Dermis blood vessel endothelial cell (primary cell): ENCODE measurements at regions not wholly inside any gene's neighbourhood (a gene's known extent, or its start where the extent isn't known, plus 50 kb on each side); places are given as distances from the start of the nearest gene placed in this dataset.

Experiments used
- DNase-seq: peaks from one replicate; pipeline ENCODE4 v3.0.0; 2010

DNA sequence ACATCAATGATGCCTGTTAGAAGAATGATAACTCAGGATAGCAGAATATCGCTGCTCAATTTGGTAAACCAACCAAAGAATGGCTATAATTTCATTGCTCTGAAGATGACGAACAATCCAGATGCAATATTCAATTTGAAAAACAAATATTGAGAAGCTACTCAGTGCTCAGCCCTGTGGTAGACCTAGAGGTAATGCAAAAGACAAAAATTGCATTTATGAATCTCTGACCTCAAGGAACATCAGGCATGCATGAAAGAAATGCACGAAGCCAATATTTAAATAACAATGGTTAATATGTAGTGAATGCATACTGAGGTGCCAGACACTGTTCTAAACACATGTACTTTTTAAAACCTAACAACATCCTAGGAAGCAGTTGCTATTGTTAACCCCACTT is 298.6 kb upstream of the TMTC1 start:
- no peak for DNase-seq

DNA sequence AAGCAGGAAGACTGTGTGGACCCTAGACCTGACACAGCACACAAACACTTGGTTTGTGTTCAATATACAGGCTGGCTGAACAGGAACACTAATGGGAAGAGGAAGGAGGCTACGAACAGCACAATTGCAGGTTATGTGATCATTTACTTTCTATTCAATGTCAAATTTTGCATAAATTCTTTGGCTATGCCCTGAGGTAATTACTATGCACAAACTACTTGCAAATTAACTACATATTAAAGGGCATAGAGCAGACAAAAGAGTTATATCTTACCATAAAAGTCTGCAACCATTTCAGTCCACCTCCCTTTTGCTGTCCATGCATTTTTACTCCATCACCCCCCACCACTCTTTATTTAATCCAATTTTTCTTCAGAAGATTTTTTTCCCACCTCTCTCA is 291.2 kb upstream of the TMTC1 start:
- no peak for DNase-seq

DNA sequence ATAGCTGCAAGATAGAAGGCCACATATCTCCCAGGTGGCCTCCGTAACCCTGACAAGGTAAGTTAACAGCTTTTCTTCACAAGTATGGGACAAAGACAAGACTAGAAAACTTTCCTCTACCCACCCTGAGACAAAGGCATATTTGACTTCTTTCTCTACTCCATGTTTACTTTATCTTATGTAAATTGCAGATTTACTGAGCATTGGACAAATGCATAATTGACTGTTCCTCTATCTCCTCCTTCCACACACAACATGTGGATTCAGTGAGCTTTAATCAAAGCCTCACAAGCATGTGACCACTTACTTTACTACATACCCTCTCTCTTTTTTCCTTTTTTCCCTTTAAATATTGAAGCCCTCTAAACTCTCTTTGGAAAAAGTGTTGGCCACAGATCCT is 289.1 kb upstream of the TMTC1 start:
- DNase-seq = no peak

DNA sequence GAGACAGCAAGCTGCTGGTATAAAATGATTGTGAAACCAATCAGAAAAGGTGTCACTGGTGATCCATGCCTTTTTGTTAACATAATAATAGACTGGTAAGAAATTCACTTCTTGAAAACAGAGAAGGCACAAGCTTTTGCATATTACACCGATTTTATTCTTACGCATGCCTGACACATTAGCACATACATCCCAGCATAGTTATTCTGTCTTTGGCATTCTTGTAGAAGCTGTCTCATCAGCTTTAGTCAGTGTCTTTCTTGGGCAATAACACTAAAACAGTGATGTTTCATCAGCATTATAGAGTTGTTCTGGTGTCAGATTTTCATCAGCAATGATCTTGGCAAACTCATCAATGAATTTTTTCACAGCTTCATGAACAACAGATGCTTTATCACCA is 283.4 kb upstream of the TMTC1 start:
- no peak for DNase-seq

DNA sequence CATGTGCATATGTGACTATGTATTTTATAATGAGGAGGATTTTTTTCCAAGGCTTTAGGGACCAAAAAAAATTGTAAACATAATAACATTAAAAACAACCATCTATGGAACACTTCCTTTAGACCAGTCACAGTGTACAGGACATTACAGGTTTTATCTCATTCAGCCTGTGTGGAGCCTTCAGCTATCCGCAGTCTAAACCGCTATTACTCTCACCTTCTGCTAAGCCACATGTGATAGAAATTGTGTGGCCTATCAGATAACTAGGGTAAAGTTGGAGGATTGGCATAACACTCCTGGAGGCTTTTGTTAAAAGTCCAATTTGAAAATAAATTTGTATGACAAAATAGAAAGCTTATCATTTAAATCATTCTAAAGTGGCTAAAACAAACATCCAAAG is 281.2 kb upstream of the TMTC1 start:
- no peak for DNase-seq

DNA sequence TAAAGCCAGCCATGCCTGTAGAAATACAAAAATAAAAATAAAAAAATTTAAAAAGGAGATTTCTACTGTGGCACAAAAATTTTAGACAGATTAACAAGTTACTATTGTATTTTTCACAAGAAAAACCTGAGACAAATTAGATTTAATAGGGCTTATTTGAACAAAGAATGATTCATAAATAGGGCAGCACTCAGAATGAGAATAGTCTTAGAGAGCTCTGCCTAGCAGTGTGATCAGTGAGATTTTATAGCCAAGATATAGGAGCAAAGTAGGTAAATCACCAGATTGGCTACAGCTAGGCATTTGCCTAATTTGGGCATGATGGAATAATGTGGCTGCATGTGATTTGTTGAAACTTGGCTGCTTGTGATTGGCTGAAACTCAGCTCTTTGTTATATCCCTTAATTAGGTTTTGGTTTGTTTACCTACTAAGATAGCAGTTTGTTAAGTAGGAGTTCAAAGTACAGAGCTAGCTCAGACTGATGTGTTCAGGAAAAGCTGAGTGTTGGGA is 279.7 kb upstream of the TMTC1 start:
- no peak for DNase-seq

DNA sequence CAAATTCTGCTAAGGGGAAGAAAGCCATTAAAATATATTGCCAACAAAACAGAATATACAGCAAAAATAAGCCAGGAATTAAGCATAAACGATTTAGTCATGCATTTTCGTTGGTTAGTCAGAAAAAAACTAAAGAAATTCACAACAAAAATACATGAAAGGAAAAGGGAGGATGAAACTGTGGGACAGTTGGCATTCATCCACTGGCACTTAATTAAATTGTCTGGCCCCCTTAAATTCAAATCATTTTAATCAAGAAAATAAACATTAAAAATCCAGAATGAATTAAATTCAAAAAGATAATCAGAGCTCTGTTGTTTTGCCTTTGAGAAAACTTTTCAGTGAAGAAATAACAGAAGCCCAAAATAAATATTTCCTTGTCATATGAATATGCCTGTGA is 264.6 kb upstream of the TMTC1 start:
- DNase-seq = no peak

DNA sequence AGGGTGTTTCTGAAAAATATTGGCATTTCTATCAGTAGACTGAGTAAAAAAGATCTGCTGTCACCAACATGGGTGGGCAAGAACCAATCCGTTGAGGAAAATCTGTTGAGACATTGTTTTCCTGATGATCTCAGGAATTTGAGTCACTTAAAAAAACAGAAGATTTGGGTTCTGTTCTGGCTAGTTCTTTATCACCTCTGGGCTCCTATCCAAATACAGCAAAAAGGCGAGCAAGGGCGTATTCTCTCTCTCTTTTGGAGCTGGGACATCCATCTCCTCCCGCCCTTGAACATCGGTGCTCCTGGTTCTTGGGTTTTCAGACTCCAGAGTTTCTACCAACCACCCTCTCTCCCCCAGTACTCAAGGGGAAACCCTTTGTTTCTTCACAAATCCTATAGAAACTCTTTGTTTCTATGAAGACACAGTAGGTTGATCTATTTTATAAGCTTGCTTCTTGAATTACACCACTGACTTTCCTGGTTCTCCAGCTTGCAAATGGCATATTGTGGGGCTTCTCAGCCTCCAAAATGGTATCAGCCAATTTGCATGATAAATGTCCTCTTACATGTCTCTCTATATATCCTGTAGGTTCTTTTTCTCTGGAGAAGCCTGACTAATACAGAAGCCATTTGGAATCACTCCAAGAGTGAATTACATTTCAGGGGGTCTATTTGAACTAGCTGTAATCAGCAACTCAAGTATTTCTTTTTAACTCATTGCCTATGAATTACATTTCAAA is 263.9 kb upstream of the TMTC1 start:
- peak; percentile 63 for DNase-seq

DNA sequence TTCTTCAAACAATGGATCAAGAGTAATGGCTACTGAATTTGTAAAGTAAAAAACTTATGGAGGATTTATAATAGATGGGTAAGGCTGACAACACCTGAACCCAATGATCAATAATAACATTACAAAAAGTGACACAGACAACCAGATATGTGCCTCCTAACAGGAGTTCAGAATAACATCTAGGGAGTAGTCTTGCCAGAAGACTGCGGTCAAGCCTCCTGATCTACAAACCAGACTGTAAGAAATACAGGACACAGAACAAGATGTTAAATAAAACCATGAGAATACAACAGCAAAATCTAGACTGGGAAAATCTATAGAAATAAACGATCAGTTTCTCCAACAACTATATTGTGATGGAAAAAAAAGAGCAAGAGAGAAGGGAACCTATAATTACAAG is 262.6 kb upstream of the TMTC1 start:
- DNase-seq = no peak

DNA sequence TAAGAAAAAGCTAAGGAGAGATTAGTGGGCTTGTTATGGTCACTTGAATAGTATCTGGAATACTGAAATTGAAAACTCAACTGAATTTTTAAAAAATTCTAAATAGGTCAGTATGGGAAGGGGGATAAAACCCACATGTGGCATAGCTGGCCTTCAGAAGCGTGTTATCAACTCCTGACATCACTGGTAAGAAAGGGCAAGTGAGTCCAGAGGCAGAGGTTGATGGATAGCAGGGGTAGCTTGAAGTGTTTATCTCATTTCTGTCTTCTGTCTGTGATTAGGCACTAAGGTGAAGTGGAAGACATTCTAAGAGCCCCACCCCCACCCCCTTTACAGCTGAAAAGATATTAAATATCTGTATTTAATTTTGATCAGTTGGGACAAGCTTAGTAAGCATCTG is 261.4 kb upstream of the TMTC1 start:
- no peak for DNase-seq

DNA sequence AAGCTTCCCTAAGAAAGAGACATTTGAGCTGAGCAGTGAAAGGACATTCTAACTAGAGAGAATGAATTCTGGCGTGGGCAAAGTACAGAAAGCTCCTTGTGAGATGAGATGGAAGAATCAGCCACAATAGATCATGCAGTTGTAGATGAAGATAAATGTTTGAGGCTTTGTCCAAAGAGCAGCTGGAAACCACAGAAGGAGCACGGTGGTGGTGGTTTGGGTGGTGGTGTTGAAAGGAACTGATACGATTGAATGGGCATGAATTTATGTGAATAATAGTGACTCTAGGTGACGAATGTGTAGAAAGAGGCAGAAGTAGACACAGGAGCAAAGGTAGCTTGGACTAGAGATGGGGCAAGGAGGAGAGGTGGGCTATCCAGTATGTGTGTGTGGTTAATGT is 260.5 kb upstream of the TMTC1 start:
- no peak for DNase-seq

DNA sequence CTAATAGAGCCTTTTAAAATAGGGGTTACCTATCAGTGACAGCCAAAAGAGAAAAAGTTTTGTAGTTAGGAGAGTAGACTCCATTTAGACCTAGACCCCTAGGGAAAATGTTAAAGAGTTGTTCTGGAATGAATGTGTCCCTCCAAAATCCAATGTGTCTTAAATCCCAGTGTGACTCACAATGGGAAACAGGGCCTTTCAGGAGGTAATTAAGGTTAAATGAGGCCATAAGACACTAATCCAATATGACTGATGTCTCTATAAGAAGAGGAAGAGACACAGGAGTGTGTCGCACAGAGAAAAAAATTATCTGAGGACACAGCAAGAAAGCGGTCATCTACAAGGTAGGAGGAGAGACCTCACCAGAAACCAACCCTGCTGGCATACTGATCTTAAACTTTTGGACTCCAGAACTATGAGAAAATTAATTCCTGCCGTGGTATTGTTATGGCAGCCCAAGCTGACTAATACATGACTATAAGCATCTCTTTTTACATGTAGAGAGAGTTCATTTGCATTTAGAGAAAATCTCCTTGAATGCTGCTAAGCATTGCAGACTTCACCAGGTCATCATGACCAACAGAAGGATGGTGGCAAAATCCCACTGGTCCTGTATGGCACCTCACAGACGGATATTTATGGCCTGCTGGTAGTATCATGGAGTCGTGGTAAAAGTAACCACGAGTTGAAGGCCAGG is 259.6 kb upstream of the TMTC1 start:
- DNase-seq = no peak

DNA sequence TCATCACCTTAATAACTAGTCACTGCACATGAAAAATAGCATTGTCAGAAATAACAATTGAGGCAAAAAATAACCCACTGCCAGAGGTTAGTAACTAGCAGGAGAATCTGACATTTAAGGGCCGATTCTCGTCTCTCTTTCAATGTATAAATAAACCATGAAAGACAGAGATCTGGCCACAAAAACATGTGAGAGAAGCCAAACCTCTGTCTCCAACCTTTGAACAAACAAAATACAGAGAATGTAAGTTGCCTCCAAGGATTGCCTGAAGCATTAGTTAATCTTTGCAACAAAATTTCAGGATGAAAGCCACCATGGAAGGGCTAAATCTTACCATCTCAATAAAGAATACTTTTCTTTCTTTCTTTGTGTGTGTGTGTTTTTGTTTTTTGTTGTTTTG is 257.4 kb upstream of the TMTC1 start:
- no peak for DNase-seq

DNA sequence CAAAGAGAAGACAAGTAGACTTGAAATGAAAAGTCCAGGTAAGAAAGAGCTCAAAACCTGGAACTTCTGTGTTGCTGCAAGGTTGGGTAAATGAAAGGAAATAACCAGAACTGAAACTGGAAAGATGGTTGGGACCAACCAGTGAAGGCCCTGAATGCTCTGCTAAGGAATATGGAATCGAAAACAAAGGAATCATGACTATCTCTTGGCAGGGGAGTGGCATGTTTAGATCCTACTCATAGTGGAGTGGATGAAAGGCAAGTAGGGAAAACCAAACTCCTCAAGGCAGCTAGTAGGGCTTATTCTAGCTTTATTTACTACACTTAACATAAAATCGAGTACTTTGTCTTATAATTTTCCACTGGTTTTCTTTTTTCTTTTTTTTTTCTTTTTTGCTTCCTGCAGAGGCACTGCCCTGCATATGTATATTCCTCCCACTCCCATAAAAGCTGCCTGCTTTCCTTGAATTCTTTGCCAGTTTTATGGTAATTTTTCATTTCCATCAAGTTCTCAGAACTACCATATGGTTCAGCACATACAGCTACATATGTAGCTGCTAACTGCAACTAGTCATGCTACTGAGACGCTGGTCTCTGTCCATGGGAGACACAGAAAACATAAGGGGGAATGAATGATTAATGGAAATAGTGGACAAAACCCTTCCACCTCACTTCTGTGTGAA is 247.1 kb upstream of the TMTC1 start:
- no peak for DNase-seq

DNA sequence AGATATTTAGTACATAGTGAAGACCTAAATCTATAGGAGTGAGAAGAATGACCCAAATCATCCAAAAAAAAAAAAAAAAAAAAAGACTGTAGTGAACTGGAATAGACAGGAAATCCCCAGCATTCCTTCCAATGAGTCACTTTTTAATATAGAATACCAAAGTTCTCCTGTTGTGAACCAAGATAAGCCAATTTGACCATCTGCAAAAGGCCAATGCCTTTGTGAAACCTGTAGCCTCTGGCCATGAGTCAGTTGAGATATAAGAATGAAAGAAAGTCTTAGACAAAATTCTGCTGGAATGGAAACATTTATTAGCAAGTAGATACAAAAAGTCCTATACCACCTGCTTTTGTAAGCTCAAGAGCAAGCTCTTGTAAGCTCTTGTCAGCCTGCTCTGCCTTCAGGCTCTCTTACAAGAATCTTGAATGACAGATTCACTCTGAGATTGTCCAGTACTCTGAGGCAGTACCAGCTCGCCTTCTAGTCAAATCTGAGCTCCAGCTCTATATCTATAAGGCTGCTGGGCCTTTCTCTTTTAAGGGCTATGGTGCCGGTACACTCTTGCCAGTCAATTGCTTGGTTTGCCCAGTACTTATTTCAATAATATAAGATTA is 243.0 kb upstream of the TMTC1 start:
- peak; percentile 94 for DNase-seq

DNA sequence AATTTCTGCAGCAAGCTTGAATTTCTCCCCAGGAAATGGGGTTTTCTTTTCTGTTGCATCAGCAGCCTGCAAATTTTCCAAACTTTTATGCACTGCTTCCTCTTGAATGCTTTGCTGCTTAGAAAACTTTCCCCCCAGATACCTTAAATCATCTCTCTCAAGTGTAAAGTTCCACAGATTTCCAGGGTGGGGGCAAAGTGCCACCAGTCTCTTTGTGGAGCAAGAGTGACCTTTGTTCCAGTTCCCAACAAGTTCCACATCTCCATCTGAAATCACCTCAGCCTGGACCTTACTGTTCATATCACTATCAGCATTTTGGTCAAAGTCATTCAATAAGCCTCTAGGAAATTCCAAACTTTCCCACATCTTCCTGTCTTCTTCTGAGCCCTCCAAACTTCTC is 241.6 kb upstream of the TMTC1 start:
- DNase-seq = no peak

DNA sequence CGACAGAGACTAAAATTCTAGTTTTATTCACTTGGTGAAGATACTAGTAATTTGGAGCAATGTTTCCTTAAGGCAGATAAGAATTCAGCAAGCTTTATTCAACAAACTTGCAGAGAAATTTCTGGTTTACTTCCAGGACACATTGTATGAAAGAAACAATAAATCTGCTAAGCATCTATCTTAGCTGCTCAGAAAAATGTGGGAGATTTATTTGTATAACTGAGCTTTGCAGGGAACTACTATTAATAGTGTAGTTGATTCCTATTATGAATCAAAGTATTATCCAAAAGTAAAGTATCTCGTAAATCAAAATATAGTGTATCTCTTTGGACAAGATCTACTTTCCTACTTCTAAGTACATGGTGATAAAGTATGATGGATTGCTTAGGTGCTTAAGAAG is 239.4 kb upstream of the TMTC1 start:
- no peak for DNase-seq

DNA sequence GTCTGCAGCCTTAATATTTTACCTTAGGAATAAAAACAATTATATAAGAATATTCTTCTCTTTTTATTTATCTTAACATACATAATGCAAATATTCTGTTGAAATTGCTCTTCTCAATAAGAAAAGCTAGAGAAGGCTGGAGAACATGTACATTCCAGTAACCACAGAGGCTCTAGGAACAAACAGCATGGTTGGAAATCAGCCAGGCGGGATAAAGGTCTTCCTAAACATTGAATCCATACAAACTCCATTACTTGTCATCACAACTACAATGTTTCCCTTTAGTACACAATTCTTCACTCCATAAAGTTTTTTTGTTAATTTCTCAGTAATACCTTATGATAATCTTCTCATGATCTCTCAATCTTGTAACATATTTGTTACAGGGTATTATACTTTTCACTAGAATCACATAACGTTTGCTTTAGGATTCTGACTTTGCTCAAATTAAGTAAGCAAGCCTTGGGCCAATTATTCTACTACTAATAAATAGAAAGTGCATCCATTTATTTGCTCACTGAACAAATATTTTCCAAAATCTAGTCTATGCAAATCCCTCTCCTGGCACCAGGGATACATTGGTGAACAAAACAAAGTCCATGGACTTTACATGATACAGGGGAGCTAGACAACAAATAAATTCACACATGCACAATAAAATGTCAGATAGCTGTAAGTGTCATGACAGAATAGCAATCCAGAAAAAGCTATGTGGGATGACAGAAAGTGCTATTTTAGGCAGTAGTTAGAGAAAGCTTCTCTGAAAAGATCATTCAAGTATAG is 237.5 kb upstream of the TMTC1 start:
- no peak for DNase-seq

DNA sequence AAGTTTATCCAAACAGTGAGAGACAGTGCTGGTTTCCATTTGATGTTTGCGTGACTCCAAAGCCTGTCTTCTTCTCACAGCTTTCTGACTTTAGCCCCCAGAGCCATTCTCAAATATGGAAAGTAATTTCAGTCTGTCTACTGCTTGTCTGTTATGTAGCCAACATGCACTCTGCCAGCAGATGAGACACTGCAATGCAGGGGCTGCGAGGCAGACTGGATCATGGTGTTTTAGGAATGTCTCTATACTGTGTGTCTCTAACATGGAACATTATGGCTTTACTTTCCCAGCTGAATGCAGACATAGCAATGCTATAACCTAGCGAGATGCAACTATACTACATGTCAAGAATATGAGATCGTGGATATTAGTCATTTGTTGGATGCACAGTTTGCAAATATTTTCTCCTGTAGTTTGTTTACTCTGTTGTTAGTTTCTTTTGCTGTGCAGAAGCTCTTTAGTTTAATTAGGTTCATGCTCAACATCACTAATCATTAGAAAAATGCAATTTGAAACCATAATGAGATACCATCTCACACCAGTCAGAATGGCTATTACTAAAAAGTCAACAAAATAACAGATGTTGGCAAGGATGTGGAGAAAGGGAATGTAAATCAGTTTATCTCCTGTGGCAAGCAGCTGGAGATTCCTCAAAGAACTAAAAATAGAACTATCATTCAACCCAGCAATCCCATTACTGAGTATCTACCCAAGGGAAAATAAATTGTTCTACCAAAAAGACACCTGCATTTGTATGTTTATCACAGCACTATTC is 235.8 kb upstream of the TMTC1 start:
- DNase-seq = no peak

DNA sequence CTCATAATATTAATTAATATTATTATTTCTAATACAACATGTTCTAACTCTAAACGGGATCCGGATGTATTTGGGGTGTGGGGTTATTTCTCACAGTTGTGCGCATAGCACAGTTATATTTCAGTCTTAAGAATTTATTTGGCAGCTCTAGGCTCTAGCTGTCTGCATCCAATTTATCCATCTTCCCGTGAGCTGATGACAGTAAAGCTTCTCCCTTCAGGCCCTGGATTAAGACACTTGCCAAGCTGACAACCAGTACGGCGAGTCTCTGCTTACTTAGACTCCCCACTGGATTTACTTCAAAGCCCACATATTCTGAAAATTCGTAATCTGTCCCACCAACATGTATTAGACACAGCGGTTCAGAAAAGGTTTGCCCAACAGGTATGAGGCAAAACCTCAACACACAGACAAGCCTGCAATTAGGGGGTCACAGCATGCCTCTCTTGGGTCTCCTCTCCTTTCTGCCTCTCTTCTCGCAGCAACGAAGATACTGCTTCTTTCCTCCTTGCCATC is 232.9 kb upstream of the TMTC1 start:
- no peak for DNase-seq

DNA sequence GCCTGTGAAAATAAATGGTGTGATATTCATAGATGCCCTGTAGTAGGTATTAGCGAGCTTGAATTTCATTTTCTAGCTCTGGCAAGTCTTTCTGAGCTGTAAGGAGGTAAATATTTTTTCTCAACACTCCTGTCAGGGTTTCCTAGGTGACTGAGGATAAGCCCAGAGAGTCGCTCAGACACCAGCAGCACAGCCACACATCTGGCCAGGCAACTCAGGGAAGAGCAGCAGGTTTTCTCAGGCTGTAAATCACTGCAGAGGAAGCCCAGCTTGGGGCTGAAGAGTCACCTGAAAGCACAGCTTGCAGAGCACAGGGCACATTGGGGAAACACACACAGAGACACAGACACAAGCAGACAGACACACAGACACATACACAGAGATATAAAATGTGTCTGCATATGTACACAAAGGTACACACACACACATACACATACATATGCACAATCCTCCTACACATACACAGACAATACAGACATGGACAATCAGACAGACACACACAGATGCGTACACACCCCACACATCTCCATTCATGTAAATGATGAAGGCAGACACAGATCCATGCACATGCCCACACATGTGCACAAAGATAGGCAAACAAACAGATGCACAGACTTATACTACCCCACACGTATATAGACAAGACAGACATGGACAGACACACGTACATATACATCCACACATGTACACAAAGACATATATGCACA is 232.0 kb upstream of the TMTC1 start:
- DNase-seq = no peak
